ENCODE measurements at regions not wholly inside any gene's neighbourhood (a gene's known extent, or its start where the extent isn't known, plus 50 kb on each side); places are given as distances from the start of the nearest gene placed in this dataset.
A peak's percentile ranks its signal among the peaks of the same experiment; 100 is the strongest.

DNA sequence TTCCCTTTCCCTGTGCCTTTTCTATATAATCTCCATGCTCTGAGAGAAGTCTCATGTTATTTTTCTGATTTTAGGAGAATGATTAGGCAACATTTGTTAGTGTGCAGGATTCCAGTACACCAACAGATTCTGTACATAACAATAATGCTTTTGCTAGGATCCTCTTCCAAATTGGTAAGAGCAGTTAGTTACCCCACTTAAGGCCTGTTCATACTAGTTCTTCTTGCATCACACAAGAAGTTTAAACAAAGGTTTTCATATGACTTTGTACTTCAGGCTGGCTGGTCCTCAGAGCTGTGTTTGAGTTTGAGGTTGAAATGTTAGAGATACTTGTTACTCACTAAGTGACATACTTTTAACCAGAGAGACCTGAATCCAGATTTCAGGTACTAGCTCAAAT is 686.9 kb upstream of the NRXN1 start:
- no peak for DNase-seq (ENCODE audit: insufficient read length, low spot score)
- no peak for FAIRE-seq
- no peak for TF ChIP-seq POLR2AphosphoS5 (IDR thresholded peaks at IDR 0.05; ENCODE audit: low read depth, low read length)
- no peak for TF ChIP-seq POLR2A (IDR thresholded peaks at IDR 0.05; ENCODE audit: low read depth, low read length)
- no peak for TF ChIP-seq POU2F2 (IDR thresholded peaks at IDR 0.05; ENCODE audit: low read depth, low read length)
- no peak for TF ChIP-seq SPI1 (IDR thresholded peaks at IDR 0.05; ENCODE audit: low read depth, low read length)
- TF ChIP-seq TAF1 (IDR thresholded peaks at IDR 0.05; ENCODE audit: low read depth, low read length), result no peak
- no peak for TF ChIP-seq PAX5 (IDR thresholded peaks at IDR 0.05; ENCODE audit: insufficient read depth, low read length, severe bottlenecking)

GRCh38 chr2:51717312-51717711 is 685.4 kb upstream of the NRXN1 start:
- no peak for FAIRE-seq
- TF ChIP-seq SPI1 (IDR thresholded peaks at IDR 0.05; ENCODE audit: low read depth, low read length), result no peak
- no peak for TF ChIP-seq PAX5 (IDR thresholded peaks at IDR 0.05; ENCODE audit: insufficient read depth, low read length, severe bottlenecking)
- no peak for TF ChIP-seq TAF1 (IDR thresholded peaks at IDR 0.05; ENCODE audit: low read depth, low read length)
- TF ChIP-seq POU2F2 (IDR thresholded peaks at IDR 0.05; ENCODE audit: low read depth, low read length), result no peak
- TF ChIP-seq POLR2A (IDR thresholded peaks at IDR 0.05; ENCODE audit: low read depth, low read length), result no peak
- no peak for TF ChIP-seq POLR2AphosphoS5 (IDR thresholded peaks at IDR 0.05; ENCODE audit: low read depth, low read length)
- DNase-seq (ENCODE audit: insufficient read length, low spot score), result no peak

DNA sequence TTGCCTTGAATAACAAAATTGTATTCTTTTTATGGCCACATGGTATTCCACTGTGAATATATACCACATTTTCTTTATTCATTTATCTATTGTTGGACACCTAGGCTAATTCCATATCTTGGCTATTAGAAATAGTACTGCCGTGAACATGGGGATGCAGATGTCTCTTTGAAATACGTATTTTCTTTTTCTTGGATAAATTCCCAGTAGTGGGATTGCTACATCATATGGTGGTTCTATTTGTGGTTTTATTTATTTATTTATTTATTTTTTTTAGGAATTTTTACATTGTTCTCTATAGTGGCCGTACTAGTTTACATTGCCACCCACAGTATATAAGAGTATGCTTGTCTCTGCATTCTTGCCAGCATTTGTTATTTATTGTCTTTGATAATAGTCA is 679.8 kb upstream of the NRXN1 start:
- no peak for FAIRE-seq
- no peak for DNase-seq (ENCODE audit: insufficient read length, low spot score)
- TF ChIP-seq SPI1 (IDR thresholded peaks at IDR 0.05; ENCODE audit: low read depth, low read length) (no peak), POLR2AphosphoS5 (IDR thresholded peaks at IDR 0.05; ENCODE audit: low read depth, low read length) (no peak), TAF1 (IDR thresholded peaks at IDR 0.05; ENCODE audit: low read depth, low read length) (no peak), POU2F2 (IDR thresholded peaks at IDR 0.05; ENCODE audit: low read depth, low read length) (no peak), POLR2A (IDR thresholded peaks at IDR 0.05; ENCODE audit: low read depth, low read length) (no peak), PAX5 (IDR thresholded peaks at IDR 0.05; ENCODE audit: insufficient read depth, low read length, severe bottlenecking) (no peak)

DNA sequence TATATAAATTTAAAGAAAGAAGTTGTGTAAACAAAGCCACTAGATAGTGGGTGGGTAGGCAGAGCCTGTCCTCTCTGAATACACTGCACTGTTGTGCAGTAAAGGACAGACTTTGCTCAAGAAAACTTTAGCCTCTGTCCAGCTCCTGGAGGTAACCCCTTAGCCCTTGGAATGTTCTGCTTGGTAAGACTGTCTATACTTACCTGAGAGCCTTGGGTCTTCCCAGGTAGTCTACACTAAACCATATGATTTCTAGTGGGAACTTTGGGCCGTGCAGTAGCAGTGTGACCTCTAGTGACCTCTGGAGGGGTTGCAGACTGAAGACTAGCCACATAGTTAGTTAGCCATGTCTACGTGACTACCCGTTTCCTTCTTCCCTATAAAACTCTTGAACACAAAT is 678.3 kb upstream of the NRXN1 start:
- FAIRE-seq (no peak), DNase-seq (ENCODE audit: insufficient read length, low spot score) (peak; percentile 1)
- TF ChIP-seq POLR2A (IDR thresholded peaks at IDR 0.05; ENCODE audit: low read depth, low read length) (no peak), SPI1 (IDR thresholded peaks at IDR 0.05; ENCODE audit: low read depth, low read length) (no peak), POU2F2 (IDR thresholded peaks at IDR 0.05; ENCODE audit: low read depth, low read length) (no peak), PAX5 (IDR thresholded peaks at IDR 0.05; ENCODE audit: insufficient read depth, low read length, severe bottlenecking) (no peak), TAF1 (IDR thresholded peaks at IDR 0.05; ENCODE audit: low read depth, low read length) (no peak), POLR2AphosphoS5 (IDR thresholded peaks at IDR 0.05; ENCODE audit: low read depth, low read length) (no peak)

DNA sequence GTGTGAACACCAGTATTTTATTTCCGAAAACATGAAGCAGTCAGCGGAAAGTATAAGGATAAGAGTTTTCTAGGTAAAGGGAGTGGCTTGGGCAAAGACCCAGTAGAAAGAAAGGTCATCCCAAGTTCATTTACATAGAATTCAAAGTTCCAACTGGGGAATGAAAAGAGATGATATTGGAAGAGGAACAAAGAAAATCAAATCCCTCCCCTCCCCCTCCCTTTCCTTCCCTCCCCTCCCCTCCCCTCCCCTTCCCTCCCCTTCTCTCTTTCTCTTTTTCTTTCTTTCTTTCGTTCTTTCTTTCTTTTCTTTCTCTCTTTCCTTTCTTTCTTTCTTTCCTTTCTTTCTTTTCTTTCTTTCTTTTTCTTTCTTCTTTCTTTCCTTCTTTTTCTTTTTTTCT is 675.7 kb upstream of the NRXN1 start:
- TF ChIP-seq SPI1 (IDR thresholded peaks at IDR 0.05; ENCODE audit: low read depth, low read length) (no peak), POLR2AphosphoS5 (IDR thresholded peaks at IDR 0.05; ENCODE audit: low read depth, low read length) (no peak), PAX5 (IDR thresholded peaks at IDR 0.05; ENCODE audit: insufficient read depth, low read length, severe bottlenecking) (no peak), TAF1 (IDR thresholded peaks at IDR 0.05; ENCODE audit: low read depth, low read length) (no peak), POU2F2 (IDR thresholded peaks at IDR 0.05; ENCODE audit: low read depth, low read length) (no peak), POLR2A (IDR thresholded peaks at IDR 0.05; ENCODE audit: low read depth, low read length) (no peak)
- FAIRE-seq (no peak), DNase-seq (ENCODE audit: insufficient read length, low spot score) (no peak)

GRCh38 chr2:51706220-51706619 is 674.3 kb upstream of the NRXN1 start:
- no peak for FAIRE-seq
- no peak for DNase-seq (ENCODE audit: insufficient read length, low spot score)
- TF ChIP-seq POLR2AphosphoS5 (IDR thresholded peaks at IDR 0.05; ENCODE audit: low read depth, low read length), result no peak
- no peak for TF ChIP-seq POU2F2 (IDR thresholded peaks at IDR 0.05; ENCODE audit: low read depth, low read length)
- no peak for TF ChIP-seq TAF1 (IDR thresholded peaks at IDR 0.05; ENCODE audit: low read depth, low read length)
- TF ChIP-seq POLR2A (IDR thresholded peaks at IDR 0.05; ENCODE audit: low read depth, low read length), result no peak
- TF ChIP-seq PAX5 (IDR thresholded peaks at IDR 0.05; ENCODE audit: insufficient read depth, low read length, severe bottlenecking), result no peak
- no peak for TF ChIP-seq SPI1 (IDR thresholded peaks at IDR 0.05; ENCODE audit: low read depth, low read length)

DNA sequence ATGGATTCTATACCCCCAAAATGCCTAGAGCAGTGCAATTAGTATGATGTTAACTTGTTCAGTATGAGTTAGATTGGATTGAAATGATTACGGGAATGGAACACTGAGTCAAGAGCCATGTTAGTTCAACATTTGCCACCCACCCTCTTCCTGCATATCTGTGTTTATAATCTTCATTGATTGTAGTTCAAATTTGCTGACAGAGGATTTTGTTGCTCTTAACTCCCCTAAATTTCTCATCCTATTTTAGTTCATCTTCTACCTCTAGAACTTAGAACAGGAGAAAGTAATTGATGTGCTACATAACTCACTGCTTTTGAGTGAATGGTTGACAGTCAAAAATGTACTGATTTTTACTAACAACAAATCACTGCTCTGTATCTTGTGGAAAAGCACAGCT is 673.5 kb upstream of the NRXN1 start:
- no peak for FAIRE-seq
- no peak for TF ChIP-seq POU2F2 (IDR thresholded peaks at IDR 0.05; ENCODE audit: low read depth, low read length)
- TF ChIP-seq TAF1 (IDR thresholded peaks at IDR 0.05; ENCODE audit: low read depth, low read length), result no peak
- TF ChIP-seq SPI1 (IDR thresholded peaks at IDR 0.05; ENCODE audit: low read depth, low read length), result no peak
- no peak for TF ChIP-seq POLR2A (IDR thresholded peaks at IDR 0.05; ENCODE audit: low read depth, low read length)
- no peak for TF ChIP-seq POLR2AphosphoS5 (IDR thresholded peaks at IDR 0.05; ENCODE audit: low read depth, low read length)
- TF ChIP-seq PAX5 (IDR thresholded peaks at IDR 0.05; ENCODE audit: insufficient read depth, low read length, severe bottlenecking), result no peak

GRCh38 chr2:51698021-51698420 is 666.1 kb upstream of the NRXN1 start:
- FAIRE-seq (no peak), DNase-seq (ENCODE audit: insufficient read length, low spot score) (no peak)
- TF ChIP-seq TAF1 (IDR thresholded peaks at IDR 0.05; ENCODE audit: low read depth, low read length), result no peak
- TF ChIP-seq POLR2AphosphoS5 (IDR thresholded peaks at IDR 0.05; ENCODE audit: low read depth, low read length), result no peak
- no peak for TF ChIP-seq PAX5 (IDR thresholded peaks at IDR 0.05; ENCODE audit: insufficient read depth, low read length, severe bottlenecking)
- no peak for TF ChIP-seq SPI1 (IDR thresholded peaks at IDR 0.05; ENCODE audit: low read depth, low read length)
- TF ChIP-seq POLR2A (IDR thresholded peaks at IDR 0.05; ENCODE audit: low read depth, low read length), result no peak
- no peak for TF ChIP-seq POU2F2 (IDR thresholded peaks at IDR 0.05; ENCODE audit: low read depth, low read length)

More for the DNA sequence above, 673.5 kb upstream of the NRXN1 start:
- DNase-seq (ENCODE audit: insufficient read length, low spot score), result no peak

GRCh38 chr2:51697095-51697494 is 665.2 kb upstream of the NRXN1 start:
- TF ChIP-seq PAX5 (IDR thresholded peaks at IDR 0.05; ENCODE audit: insufficient read depth, low read length, severe bottlenecking) (no peak), POU2F2 (IDR thresholded peaks at IDR 0.05; ENCODE audit: low read depth, low read length) (no peak), TAF1 (IDR thresholded peaks at IDR 0.05; ENCODE audit: low read depth, low read length) (no peak), SPI1 (IDR thresholded peaks at IDR 0.05; ENCODE audit: low read depth, low read length) (no peak), POLR2AphosphoS5 (IDR thresholded peaks at IDR 0.05; ENCODE audit: low read depth, low read length) (no peak), POLR2A (IDR thresholded peaks at IDR 0.05; ENCODE audit: low read depth, low read length) (no peak)
- DNase-seq (ENCODE audit: insufficient read length, low spot score), result no peak
- FAIRE-seq, result no peak

GRCh38 chr2:51695531-51695930 is 663.6 kb upstream of the NRXN1 start:
- no peak for DNase-seq (ENCODE audit: insufficient read length, low spot score)
- no peak for TF ChIP-seq POU2F2 (IDR thresholded peaks at IDR 0.05; ENCODE audit: low read depth, low read length)
- TF ChIP-seq SPI1 (IDR thresholded peaks at IDR 0.05; ENCODE audit: low read depth, low read length), result no peak
- no peak for TF ChIP-seq POLR2AphosphoS5 (IDR thresholded peaks at IDR 0.05; ENCODE audit: low read depth, low read length)
- no peak for TF ChIP-seq POLR2A (IDR thresholded peaks at IDR 0.05; ENCODE audit: low read depth, low read length)
- TF ChIP-seq TAF1 (IDR thresholded peaks at IDR 0.05; ENCODE audit: low read depth, low read length), result no peak
- no peak for TF ChIP-seq PAX5 (IDR thresholded peaks at IDR 0.05; ENCODE audit: insufficient read depth, low read length, severe bottlenecking)
- FAIRE-seq, result no peak

All from GM12891 (cell line).